ENCODE measurements at regions not wholly inside any gene's neighbourhood (a gene's known extent, or its start where the extent isn't known, plus 50 kb on each side); places are given as distances from the start of the nearest gene placed in this dataset.

DNA sequence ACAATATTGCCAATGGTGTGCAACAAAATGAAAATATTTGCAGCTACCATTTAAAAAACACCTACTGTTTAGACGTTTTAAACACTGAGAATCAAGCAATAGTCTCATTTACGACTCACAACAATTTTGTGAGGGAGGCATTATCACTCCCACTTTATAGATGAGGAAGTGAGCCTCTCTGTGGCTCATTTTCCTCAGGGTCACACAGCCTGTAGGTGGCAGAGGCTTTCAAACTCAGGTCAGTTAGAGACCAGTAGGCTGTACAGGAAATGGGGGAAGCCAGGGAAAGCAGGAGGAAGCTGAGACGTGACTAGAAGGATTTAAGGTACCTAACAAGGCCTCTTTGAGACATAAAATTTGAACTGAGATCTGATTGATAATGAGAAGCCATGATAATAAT lies 95.0 kb upstream of the ZNF521 start:
- no TSS peak for BruUV-seq (replicated peaks)
- Mint-ChIP-seq H3K27me3 (ENCODE audit: unreplicated experiment) (no peaks in the 10 kb centered on the region), H3K4me3 (ENCODE audit: low read depth, unreplicated experiment) (no peak overlapping the region), H3K9me3 (ENCODE audit: low read depth, unreplicated experiment) (peaks cover 11% of the 10 kb centered on the region), H3K27ac (ENCODE audit: unreplicated experiment) (no peak overlapping the region), H3K36me3 (ENCODE audit: insufficient read depth, unreplicated experiment) (no peaks in the 10 kb centered on the region), H3K4me1 (ENCODE audit: low read depth, unreplicated experiment) (no peaks in the 10 kb centered on the region)
- CTCF ChIA-PET: no interaction called here
- DNase-seq: no peak
- TF ChIP-seq, protein P1, sequence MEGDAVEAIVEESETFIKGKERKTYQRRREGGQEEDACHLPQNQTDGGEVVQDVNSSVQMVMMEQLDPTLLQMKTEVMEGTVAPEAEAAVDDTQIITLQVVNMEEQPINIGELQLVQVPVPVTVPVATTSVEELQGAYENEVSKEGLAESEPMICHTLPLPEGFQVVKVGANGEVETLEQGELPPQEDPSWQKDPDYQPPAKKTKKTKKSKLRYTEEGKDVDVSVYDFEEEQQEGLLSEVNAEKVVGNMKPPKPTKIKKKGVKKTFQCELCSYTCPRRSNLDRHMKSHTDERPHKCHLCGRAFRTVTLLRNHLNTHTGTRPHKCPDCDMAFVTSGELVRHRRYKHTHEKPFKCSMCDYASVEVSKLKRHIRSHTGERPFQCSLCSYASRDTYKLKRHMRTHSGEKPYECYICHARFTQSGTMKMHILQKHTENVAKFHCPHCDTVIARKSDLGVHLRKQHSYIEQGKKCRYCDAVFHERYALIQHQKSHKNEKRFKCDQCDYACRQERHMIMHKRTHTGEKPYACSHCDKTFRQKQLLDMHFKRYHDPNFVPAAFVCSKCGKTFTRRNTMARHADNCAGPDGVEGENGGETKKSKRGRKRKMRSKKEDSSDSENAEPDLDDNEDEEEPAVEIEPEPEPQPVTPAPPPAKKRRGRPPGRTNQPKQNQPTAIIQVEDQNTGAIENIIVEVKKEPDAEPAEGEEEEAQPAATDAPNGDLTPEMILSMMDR (IDR thresholded peaks at IDR 0.05; ENCODE audit: unreplicated experiment): no peak
- intact Hi-C loops (cut with micrococcal nuclease; ENCODE audit: unreplicated experiment): no loop called here

DNA sequence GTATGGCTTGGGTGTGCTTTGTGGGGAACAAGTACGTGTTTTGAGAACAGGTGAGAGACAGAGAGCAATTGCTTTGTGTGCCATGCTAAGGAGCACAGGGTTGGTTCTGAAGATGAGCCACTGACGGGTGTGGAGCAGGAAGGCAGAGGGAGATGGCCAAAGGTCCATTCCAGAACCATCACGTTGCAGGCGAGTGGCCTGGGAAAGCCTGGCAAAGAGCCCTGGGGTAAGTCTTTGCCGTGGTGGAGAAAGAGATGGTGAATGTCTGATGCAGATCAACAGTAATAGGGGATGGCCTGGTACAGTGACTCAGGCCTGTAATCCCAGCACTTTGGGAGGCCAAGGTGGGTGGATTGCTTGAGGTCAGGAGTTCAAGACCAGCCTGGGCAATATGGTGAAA lies 93.5 kb upstream of the ZNF521 start:
- no peak overlapping the region for H3K27ac Mint-ChIP-seq (ENCODE audit: unreplicated experiment)
- TF ChIP-seq, protein P1 (IDR thresholded peaks at IDR 0.05; ENCODE audit: unreplicated experiment): no peak
- DNase-seq: no peak
- CTCF ChIA-PET: no interaction called here
- intact Hi-C loops (cut with micrococcal nuclease; ENCODE audit: unreplicated experiment): no loop called here
- H3K36me3 Mint-ChIP-seq (ENCODE audit: insufficient read depth, unreplicated experiment): no peaks in the 10 kb centered on the region
- no peaks in the 10 kb centered on the region for H3K27me3 Mint-ChIP-seq (ENCODE audit: unreplicated experiment)
- H3K9me3 Mint-ChIP-seq (ENCODE audit: low read depth, unreplicated experiment): peaks cover 2% of the 10 kb centered on the region
- no TSS peak for BruUV-seq (replicated peaks)
- H3K4me3 Mint-ChIP-seq (ENCODE audit: low read depth, unreplicated experiment): no peak overlapping the region
- no peaks in the 10 kb centered on the region for H3K4me1 Mint-ChIP-seq (ENCODE audit: low read depth, unreplicated experiment)

DNA sequence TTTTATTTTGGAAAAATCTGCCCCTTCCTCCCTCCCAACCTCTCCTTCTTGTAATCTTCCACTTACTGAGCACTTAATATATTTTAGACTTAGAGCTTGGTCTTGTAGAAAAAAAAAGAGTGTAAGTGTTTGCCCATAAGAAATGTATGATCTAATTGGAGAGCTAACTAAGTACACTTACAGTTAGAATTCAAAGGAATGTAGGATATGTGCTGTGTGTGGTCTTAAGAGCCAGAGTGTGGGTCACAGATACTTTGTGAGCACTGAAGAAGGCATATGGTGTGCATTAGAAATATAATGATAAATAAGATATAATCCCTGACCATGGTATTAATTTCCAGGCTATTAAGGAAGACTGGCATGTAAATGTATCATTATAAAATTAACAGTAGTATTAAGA lies 91.8 kb upstream of the ZNF521 start:
- Mint-ChIP-seq H3K27ac (ENCODE audit: unreplicated experiment) (no peak overlapping the region), H3K4me3 (ENCODE audit: low read depth, unreplicated experiment) (no peak overlapping the region), H3K27me3 (ENCODE audit: unreplicated experiment) (no peaks in the 10 kb centered on the region), H3K9me3 (ENCODE audit: low read depth, unreplicated experiment) (peaks cover 2% of the 10 kb centered on the region), H3K36me3 (ENCODE audit: insufficient read depth, unreplicated experiment) (no peaks in the 10 kb centered on the region), H3K4me1 (ENCODE audit: low read depth, unreplicated experiment) (no peaks in the 10 kb centered on the region)
- no TSS peak for BruUV-seq (replicated peaks)
- intact Hi-C loops (cut with micrococcal nuclease; ENCODE audit: unreplicated experiment): no loop called here
- CTCF ChIA-PET: no interaction called here
- no peak for DNase-seq
- TF ChIP-seq, protein P1 (IDR thresholded peaks at IDR 0.05; ENCODE audit: unreplicated experiment): no peak

GRCh38 chr18:25435149-25435782 lies 83.3 kb upstream of the ZNF521 start:
- no peaks in the 10 kb centered on the region for H3K4me1 Mint-ChIP-seq (ENCODE audit: low read depth, unreplicated experiment)
- peaks cover 14% of the 10 kb centered on the region for H3K27me3 Mint-ChIP-seq (ENCODE audit: unreplicated experiment)
- no peak for DNase-seq
- no peaks in the 10 kb centered on the region for H3K9me3 Mint-ChIP-seq (ENCODE audit: low read depth, unreplicated experiment)
- H3K4me3 Mint-ChIP-seq (ENCODE audit: low read depth, unreplicated experiment): no peak overlapping the region
- no peak overlapping the region for H3K27ac Mint-ChIP-seq (ENCODE audit: unreplicated experiment)
- TF ChIP-seq, protein P1 (IDR thresholded peaks at IDR 0.05; ENCODE audit: unreplicated experiment): no peak
- CTCF ChIA-PET: no interaction called here
- BruUV-seq (replicated peaks): no TSS peak
- no peaks in the 10 kb centered on the region for H3K36me3 Mint-ChIP-seq (ENCODE audit: insufficient read depth, unreplicated experiment)
- intact Hi-C loops (cut with micrococcal nuclease; ENCODE audit: unreplicated experiment): no loop called here
